Epithelial cell of esophagus (primary cell): ENCODE measurements at regions not wholly inside any gene's neighbourhood (a gene's known extent, or its start where the extent isn't known, plus 50 kb on each side); places are given as distances from the start of the nearest gene placed in this dataset.
A peak's percentile ranks its signal among the peaks of the same experiment; 100 is the strongest.

ENCODE experiments used
- DNase-seq: peaks from one replicate; pipeline ENCODE4 v3.0.0; 2010; ENCODE audit warnings: low read depth
- H3K4me3 ChIP-seq: 2 replicates; pipeline ENCODE4 v1.5.1; 2011; ENCODE audit warnings: mild to moderate bottlenecking, low read length, control low read depth
- CTCF ChIP-seq: IDR thresholded peaks from 2 replicates; pipeline ENCODE4 v1.5.1; 2011; ENCODE audit warnings: low read depth, mild to moderate bottlenecking, low read length, control low read depth, inconsistent platforms; ENCODE audit not compliant: insufficient read depth; ENCODE audit errors: missing control alignments

- no peak overlapping the region for H3K4me3 ChIP-seq
- no peak for DNase-seq
- TF ChIP-seq CTCF, result no peak
Measured at GRCh38 chr12:4014444-4014843, 141.2 kb upstream of the PARP11 start.

DNA sequence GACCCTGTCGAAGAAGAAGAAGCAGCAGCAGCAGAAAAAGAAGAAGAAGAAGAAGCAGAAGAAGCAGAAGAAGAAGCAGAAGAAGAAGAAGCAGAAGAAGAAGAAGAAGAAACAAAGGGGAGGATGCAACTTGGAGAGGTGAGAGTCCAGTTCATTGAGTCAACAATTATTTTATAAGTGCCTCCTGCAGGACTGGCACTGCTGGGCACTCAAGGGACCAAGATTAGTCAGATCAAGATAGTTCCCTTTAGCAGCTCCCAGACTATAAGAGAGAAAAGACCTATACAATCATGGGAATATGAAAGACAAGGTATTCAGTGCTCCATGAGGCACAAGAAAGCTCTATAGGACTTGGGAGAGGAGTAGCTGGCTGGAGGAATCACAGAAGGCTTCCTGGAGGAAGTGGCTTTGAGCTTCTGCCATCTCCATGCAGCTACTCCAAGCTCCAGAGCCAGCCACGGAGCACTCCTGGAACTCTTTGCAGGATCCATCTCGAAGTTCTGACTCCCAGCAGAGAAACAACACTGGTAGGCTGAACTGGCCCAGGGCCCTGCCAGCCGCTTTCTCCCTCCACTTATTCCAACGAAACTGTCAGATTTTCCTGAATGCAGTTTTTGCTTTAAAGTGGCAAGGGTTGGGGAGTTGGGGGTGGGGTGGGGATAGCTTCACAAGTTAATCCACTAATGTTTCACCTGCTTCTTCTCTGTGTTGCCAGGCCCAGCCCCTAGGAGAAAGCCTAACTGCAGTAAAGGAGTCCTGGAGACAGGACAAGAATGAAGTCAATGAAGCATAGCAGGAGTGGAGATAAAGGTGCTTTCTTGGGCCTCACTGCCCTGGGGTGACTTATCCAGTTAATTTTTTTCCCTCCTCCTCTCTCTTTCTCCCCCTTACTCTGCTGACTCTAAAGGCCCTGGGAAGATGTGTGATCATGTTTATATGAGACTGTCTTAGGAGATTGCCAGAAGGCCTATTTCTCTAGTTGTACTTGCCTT is 140.1 kb upstream of the PARP11 start:
- H3K4me3 ChIP-seq, result no peak overlapping the region
- TF ChIP-seq CTCF, result no peak
- DNase-seq, result no peak

GRCh38 chr12:4012073-4012472 is 138.9 kb upstream of the PARP11 start:
- no peak overlapping the region for H3K4me3 ChIP-seq
- TF ChIP-seq CTCF, result no peak
- DNase-seq, result no peak

- DNase-seq, result peak; percentile 81
- TF ChIP-seq CTCF, result no peak
- H3K4me3 ChIP-seq, result no peak overlapping the region
Measured at GRCh38 chr12:4011597-4011996, 138.4 kb upstream of the PARP11 start.

DNA sequence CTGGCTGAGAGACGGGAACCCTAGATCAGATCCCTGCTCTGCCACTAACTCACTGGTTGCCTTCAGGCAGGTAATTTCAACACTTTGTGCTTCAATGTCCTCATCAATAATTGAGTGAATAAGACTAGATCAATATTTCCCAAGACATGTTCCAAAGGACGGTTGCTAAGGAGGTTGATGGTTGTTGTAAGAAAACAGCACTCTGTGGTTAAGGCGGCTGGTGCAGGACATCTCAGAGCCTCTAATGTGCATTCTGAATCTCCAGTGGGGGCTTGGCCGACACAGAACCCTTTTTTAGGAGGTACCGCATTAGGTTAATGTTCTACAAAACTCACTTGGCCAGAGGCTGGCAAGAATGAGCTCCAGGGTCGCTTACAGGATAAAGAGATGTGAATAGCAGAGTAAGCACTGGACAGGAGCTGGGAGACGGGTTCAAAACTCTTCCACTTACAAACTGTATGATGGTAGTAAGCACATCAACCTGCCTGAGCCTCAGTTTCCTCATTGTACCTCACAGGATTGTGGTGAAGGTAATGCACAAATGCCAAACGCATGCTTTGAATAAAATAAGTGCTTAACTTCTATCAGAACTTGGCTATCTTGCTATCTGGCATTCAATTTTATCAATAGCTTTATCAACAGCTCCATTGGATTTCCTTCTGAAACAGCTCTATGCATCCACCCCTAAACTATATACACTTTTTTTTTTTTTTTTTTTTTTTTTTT is 136.9 kb upstream of the PARP11 start:
- DNase-seq, result no peak
- TF ChIP-seq CTCF, result no peak
- no peak overlapping the region for H3K4me3 ChIP-seq

GRCh38 chr12:4006743-4007142 is 133.5 kb upstream of the PARP11 start:
- no peak overlapping the region for H3K4me3 ChIP-seq
- no peak for TF ChIP-seq CTCF
- peak; percentile 97 for DNase-seq
